HepG2 (cell line): ENCODE measurements at regions not wholly inside any gene's neighbourhood (a gene's known extent, or its start where the extent isn't known, plus 50 kb on each side); places are given as distances from the start of the nearest gene placed in this dataset.

Experiments used
- ATAC-seq: fragments of 200-7000 bp; cut with Tn5 transposase; 3 replicates; pipeline ENCODE4 v1.9.1; 2020; ENCODE audit warnings: mild to moderate bottlenecking, moderate library complexity
- BruUV-seq: library from RNA; stranded (reverse); fragments of 400-500 nt; replicated peaks from 2 replicates; lab custom pipeline; 2021; lab: Mats Ljungman, UMichigan
- CTCF ChIA-PET: fragments of 300-600 bp; formaldehyde crosslinking; extraction: SDS; loops from one replicate; lab custom pipeline; 2021; ENCODE audit warnings: low total read pairs, inconsistent platforms, low intra/inter-chr PET ratio; lab: Yijun Ruan, JAX
- POLR2A ChIA-PET: fragments of 350-600 bp; sonication (Branson Sonifier 250); formaldehyde crosslinking; loops from one replicate; lab custom pipeline; 2020; ENCODE audit warnings: antibody characterized with exemption, inconsistent platforms; lab: Yijun Ruan, JAX
- DNase-seq: peaks from one replicate; pipeline ENCODE4 v3.0.0-alpha.2; 2015; ENCODE audit warnings: low spot score
- FAIRE-seq: peaks from 3 replicates; lab custom pipeline; 2011; peaks lifted over from hg19 to GRCh38; lab: Jason Lieb, UNC
- H2AFZ ChIP-seq: one replicate; pipeline ENCODE4 v1.6.1; 2011; ENCODE audit warnings: low read length, inconsistent platforms
- H3K27ac ChIP-seq: fragments of 300-600 bp; 3 replicates; pipeline ENCODE4 v1.8.0; 2011; ENCODE audit warnings: mixed run types, mild to moderate bottlenecking, mixed read lengths, low read length, inconsistent platforms; ENCODE audit not compliant: insufficient read depth; ENCODE audit errors: extremely low read length
- H3K27me3 ChIP-seq, 2 experiments: fragments of 200-600 bp in 1 of 2; 2 replicates in 1 of 2; 3 replicates in 1 of 2; pipeline versions ENCODE4 v1.6.0 to v1.8.0; 2011; ENCODE audit warnings: low read length in 2 of 2, mild to moderate bottlenecking in 2 of 2, moderate library complexity in 2 of 2, inconsistent platforms in 1 of 2; ENCODE audit not compliant: insufficient read depth in 2 of 2, control insufficient read depth in 1 of 2
- H3K36me3 ChIP-seq, 2 experiments: fragments of 200-600 bp in 1 of 2; replicated peaks in 1 of 2; 2 replicates in 1 of 2; 3 replicates in 1 of 2; pipeline versions ENCODE4 v1.5.1 to v1.8.0; 2011; ENCODE audit warnings: low read length in 2 of 2, inconsistent platforms in 1 of 2; ENCODE audit not compliant: insufficient read depth in 2 of 2, control insufficient read depth in 1 of 2
- H3K4me1 ChIP-seq: 2 replicates; pipeline ENCODE4 v1.5.1; 2012; ENCODE audit warnings: low read length, inconsistent platforms; ENCODE audit not compliant: insufficient read depth
- H3K4me2 ChIP-seq: 2 replicates; pipeline ENCODE4 v1.6.0; 2011; ENCODE audit warnings: low read depth, low read length, inconsistent platforms
- H3K4me3 ChIP-seq, 3 experiments: fragments of 200-600 bp in 1 of 3; sonication (generic), shearing (Covaris generic) in 1 of 3; replicated peaks in 1 of 3; 2 replicates each; pipeline ENCODE4 v1.5.1; 2011 to 2016; ENCODE audit warnings: low read length in 3 of 3, inconsistent platforms in 2 of 3, low read depth in 2 of 3, mild to moderate bottlenecking in 2 of 3, control low read depth in 1 of 3, mixed read lengths in 1 of 3; ENCODE audit not compliant: insufficient read depth in 1 of 3
- H3K79me2 ChIP-seq: one replicate; pipeline ENCODE4 v1.6.1; 2011; ENCODE audit warnings: low read length, inconsistent platforms; ENCODE audit not compliant: insufficient read depth
- H3K9ac ChIP-seq: 2 replicates; pipeline ENCODE4 v1.6.0; 2011; ENCODE audit warnings: mild to moderate bottlenecking, low read depth, low read length, inconsistent platforms; ENCODE audit not compliant: insufficient read depth
- H3K9me3 ChIP-seq: 2 replicates; pipeline ENCODE4 v1.5.1; 2012; ENCODE audit warnings: mild to moderate bottlenecking, low read length
- H4K20me1 ChIP-seq: 2 replicates; pipeline ENCODE4 v1.6.0; 2011; ENCODE audit warnings: inconsistent platforms, mild to moderate bottlenecking, low read length, moderate library complexity; ENCODE audit not compliant: insufficient read depth
- CHCHD3 ChIP-seq: sonication (generic); formaldehyde crosslinking; IDR thresholded peaks from 2 replicates; pipeline ENCODE4 v1.8.0; 2022; ENCODE audit warnings: mild to moderate bottlenecking, missing genetic modification reagents, moderate library complexity
- CSRNP1 ChIP-seq: sonication (generic); formaldehyde crosslinking; IDR thresholded peaks from 2 replicates; pipeline ENCODE4 v1.8.1; 2023; ENCODE audit warnings: mild to moderate bottlenecking, missing genetic modification reagents
- MED13 ChIP-seq: sonication (generic); formaldehyde crosslinking; IDR thresholded peaks from 2 replicates; pipeline ENCODE4 v1.5.0; 2020; ENCODE audit warnings: missing genetic modification reagents
- MLLT10 ChIP-seq: sonication (generic); formaldehyde crosslinking; IDR thresholded peaks from 2 replicates; pipeline ENCODE4 v1.4.0; 2020; ENCODE audit warnings: missing genetic modification reagents
- NFYB ChIP-seq: sonication (generic); formaldehyde crosslinking; IDR thresholded peaks from 2 replicates; pipeline ENCODE4 v1.4.0; 2020; ENCODE audit warnings: missing genetic modification reagents
- RBAK ChIP-seq: sonication (generic); formaldehyde crosslinking; IDR thresholded peaks from 2 replicates; pipeline ENCODE4 v1.5.1; 2020; ENCODE audit warnings: mild to moderate bottlenecking, missing genetic modification reagents
- TFAP4 ChIP-seq: sonication (generic); IDR thresholded peaks from 2 replicates; pipeline ENCODE4 v1.6.1; 2016; ENCODE audit warnings: low read depth, borderline replicate concordance
- TGIF2 ChIP-seq: IDR thresholded peaks from 2 replicates; pipeline ENCODE4 v1.6.1; 2016; ENCODE audit warnings: control low read depth, missing compliant biosample characterization
- ZKSCAN8 ChIP-seq: IDR thresholded peaks from 2 replicates; pipeline ENCODE4 v1.6.1; 2016; ENCODE audit warnings: borderline replicate concordance, missing genetic modification reagents, missing compliant biosample characterization
- ZNF136 ChIP-seq: sonication (generic); formaldehyde crosslinking; IDR thresholded peaks from 2 replicates; pipeline ENCODE4 v1.8.1; 2022; ENCODE audit warnings: low read depth, mild to moderate bottlenecking, moderate library complexity, missing genetic modification reagents
- ZNF281 ChIP-seq: sonication (generic); formaldehyde crosslinking; IDR thresholded peaks from 2 replicates; pipeline ENCODE4 v1.4.0; 2020; ENCODE audit warnings: missing genetic modification reagents, borderline replicate concordance
- ZNF333 ChIP-seq: sonication (generic); formaldehyde crosslinking; IDR thresholded peaks from 2 replicates; pipeline ENCODE4 v1.4.0; 2020; ENCODE audit warnings: mild to moderate bottlenecking, missing genetic modification reagents, borderline replicate concordance
- WGBS: methylation state at CpG from one replicate; pipeline ENCODE4 v1.1.6; 2017; ENCODE audit warnings: low lambda C conversion rate; 5-methylcytosine and 5-hydroxymethylcytosine counted together
- in situ Hi-C: cut with HindIII; loops from 2 replicates; pipeline ENCODE4 v1.10.0; 2017; ENCODE audit warnings: low pct_unique_long_range_greater_than_20kb; ENCODE audit not compliant: extremely low pct_ligation_motif_present
- intact Hi-C: fragments of 100-400 bp; cut with micrococcal nuclease; formaldehyde crosslinking; loops from one replicate; pipeline ENCODE4 v1.10.0; 2022; ENCODE audit not compliant: unreplicated experiment

GRCh38 chr1:209428241-209428921 is 155.1 kb upstream of the CAMK1G start:
- no peak overlapping the region for H3K4me2 ChIP-seq
- no peak for ATAC-seq
- in situ Hi-C loops (no loop called here), intact Hi-C loops (no loop called here)
- H3K4me3 ChIP-seq, result no peak overlapping the region
- POLR2A ChIA-PET, result no interaction called here
- H4K20me1 ChIP-seq, result no peaks in the 10 kb centered on the region
- BruUV-seq, result no TSS peak
- no peaks in the 10 kb centered on the region; a peak in 1 of 5 replicates for H3K27me3 ChIP-seq
- DNase-seq, result no peak
- no peak for FAIRE-seq
- H3K79me2 ChIP-seq, result no peaks in the 10 kb centered on the region
- TF ChIP-seq MLLT10 (CRISPR knock-in tag) (no peak), TGIF2 (no peak), RBAK (CRISPR knock-in tag) (no peak), TFAP4 (no peak)
- CTCF ChIA-PET, result no interaction called here
- no peaks in the 10 kb centered on the region for H3K9me3 ChIP-seq
- no peak overlapping the region for H3K27ac ChIP-seq
- no peak overlapping the region for H2AFZ ChIP-seq
- no peaks in the 10 kb centered on the region for H3K36me3 ChIP-seq
- H3K9ac ChIP-seq, result no peak overlapping the region
- WGBS, result 47% methylated on average over 3 of the region's 10 CpGs
- no peaks in the 10 kb centered on the region for H3K4me1 ChIP-seq

GRCh38 chr1:209429611-209430010 is 153.9 kb upstream of the CAMK1G start:
- POLR2A ChIA-PET, result no interaction called here
- no peak overlapping the region for H3K4me3 ChIP-seq
- CTCF ChIA-PET, result no interaction called here
- ATAC-seq (no peak), FAIRE-seq (no peak), DNase-seq (no peak)
- H3K9me3 ChIP-seq, result no peaks in the 10 kb centered on the region
- no peaks in the 10 kb centered on the region; a peak in 1 of 5 replicates for H3K27me3 ChIP-seq
- no peak overlapping the region for H3K9ac ChIP-seq
- no TSS peak for BruUV-seq
- H3K36me3 ChIP-seq, result no peaks in the 10 kb centered on the region
- H3K4me2 ChIP-seq, result no peak overlapping the region
- no peak overlapping the region for H2AFZ ChIP-seq
- H3K27ac ChIP-seq, result no peak overlapping the region
- H4K20me1 ChIP-seq, result no peaks in the 10 kb centered on the region
- intact Hi-C loops (loop anchor here (10.0 kb wide), 1 partner anchor 225 kb away; no protein-coding TSS in a partner anchor), in situ Hi-C loops (no loop called here)
- no peaks in the 10 kb centered on the region for H3K79me2 ChIP-seq
- H3K4me1 ChIP-seq, result no peaks in the 10 kb centered on the region
- TF ChIP-seq ZNF333 (CRISPR knock-in tag) (no peak), CHCHD3 (CRISPR knock-in tag) (no peak), MED13 (no peak), NFYB (CRISPR knock-in tag) (no peak), ZNF136 (no peak), CSRNP1 (CRISPR knock-in tag) (no peak), ZNF281 (CRISPR knock-in tag) (no peak), ZKSCAN8 (CRISPR knock-in tag) (no peak)
